HEK293T (cell line): ENCODE measurements at regions not wholly inside any gene's neighbourhood (a gene's known extent, or its start where the extent isn't known, plus 50 kb on each side); places are given as distances from the start of the nearest gene placed in this dataset.

Source experiments
- CTCF ChIA-PET: fragments of 350-600 bp; formaldehyde crosslinking; extraction: SDS; loops from one replicate; lab custom pipeline; 2021; ENCODE audit warnings: antibody characterized with exemption, inconsistent platforms; lab: Yijun Ruan, JAX
- POLR2A ChIA-PET: fragments of 350-600 bp; formaldehyde crosslinking; extraction: SDS; loops from one replicate; lab custom pipeline; 2020; ENCODE audit warnings: antibody characterized with exemption, inconsistent platforms; lab: Yijun Ruan, JAX
- DNase-seq: peaks from one replicate; pipeline ENCODE4 v3.0.0; 2012; ENCODE audit warnings: mixed read lengths; ENCODE audit errors: extremely low spot score
- ARNT ChIP-seq: fragments of 450-650 bp; IDR thresholded peaks from 2 replicates; pipeline ENCODE4 v1.6.1; 2017; ENCODE audit warnings: mild to moderate bottlenecking
- BHLHE40 ChIP-seq: fragments of 450-650 bp; IDR thresholded peaks from 2 replicates; pipeline ENCODE4 v1.6.1; 2016; ENCODE audit warnings: mild to moderate bottlenecking, moderate library complexity, borderline replicate concordance
- CTBP1 ChIP-seq: fragments of 450-650 bp; IDR thresholded peaks from 2 replicates; pipeline ENCODE4 v1.6.1; 2016; ENCODE audit warnings: borderline replicate concordance
- ELF4 ChIP-seq: fragments of 450-650 bp; IDR thresholded peaks from 2 replicates; pipeline ENCODE4 v1.6.1; 2017; ENCODE audit warnings: antibody characterized with exemption
- FOXA1 ChIP-seq: fragments of 450-650 bp; IDR thresholded peaks from 2 replicates; pipeline ENCODE4 v1.6.1; 2016; ENCODE audit warnings: mild to moderate bottlenecking
- FOXK2 ChIP-seq: fragments of 450-650 bp; IDR thresholded peaks from 2 replicates; pipeline ENCODE4 v1.6.1; 2016; ENCODE audit warnings: mild to moderate bottlenecking
- FOXM1 ChIP-seq: fragments of 450-650 bp; IDR thresholded peaks from 2 replicates; pipeline ENCODE4 v1.6.1; 2017; ENCODE audit warnings: mild to moderate bottlenecking, borderline replicate concordance
- HDGF ChIP-seq: fragments of 450-650 bp; IDR thresholded peaks from 2 replicates; pipeline ENCODE4 v1.6.1; 2017; ENCODE audit warnings: antibody characterized with exemption, borderline replicate concordance
- L3MBTL2 ChIP-seq: fragments of 450-650 bp; conservative IDR thresholded peaks from 2 replicates; pipeline ENCODE4 v1.6.1; 2016; ENCODE audit warnings: mild to moderate bottlenecking
- LEF1 ChIP-seq: fragments of 450-650 bp; IDR thresholded peaks from 2 replicates; pipeline ENCODE4 v1.6.1; 2017; ENCODE audit warnings: mild to moderate bottlenecking, borderline replicate concordance
- NFRKB ChIP-seq: fragments of 450-650 bp; IDR thresholded peaks from 2 replicates; pipeline ENCODE4 v1.6.1; 2016; ENCODE audit warnings: mild to moderate bottlenecking, moderate library complexity
- SP1 ChIP-seq: fragments of 450-650 bp; IDR thresholded peaks from 2 replicates; pipeline ENCODE4 v1.6.1; 2017
- SUZ12 ChIP-seq: fragments of 450-650 bp; IDR thresholded peaks from 2 replicates; pipeline ENCODE4 v1.6.1; 2016; ENCODE audit warnings: mild to moderate bottlenecking
- TARDBP ChIP-seq: fragments of 450-650 bp; IDR thresholded peaks from 2 replicates; pipeline ENCODE4 v1.6.1; 2016
- ZNF384 ChIP-seq: fragments of 450-650 bp; IDR thresholded peaks from 2 replicates; pipeline ENCODE4 v1.6.1; 2016
- TF ChIP-seq, protein P1 (sequence below): fragments of 450-650 bp; IDR thresholded peaks from 2 replicates; pipeline ENCODE4 v1.6.1; 2016

DNA sequence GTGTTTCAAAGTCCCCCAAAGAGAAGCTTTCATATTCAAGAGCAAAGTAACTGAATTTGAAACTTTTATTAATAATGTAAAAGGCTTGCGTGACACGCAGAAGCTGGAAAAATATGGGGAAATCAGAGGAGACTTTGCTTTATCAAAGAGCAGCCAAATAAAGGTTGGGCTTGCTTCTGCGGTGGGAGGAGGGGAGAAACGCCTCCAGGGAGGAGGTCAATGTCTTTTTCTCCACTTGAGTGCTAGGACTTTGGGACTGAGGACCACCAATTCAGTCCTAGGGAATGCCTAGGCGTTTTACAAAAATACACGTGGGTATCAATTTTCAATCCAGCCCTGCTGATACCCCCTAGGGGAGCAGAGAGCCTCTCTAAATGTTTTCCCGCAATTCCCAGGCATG lies 60.9 kb upstream of the FZD10 start:
- TF ChIP-seq ELF4 = no peak
- TF ChIP-seq NFRKB = no peak
- TF ChIP-seq TARDBP = no peak
- TF ChIP-seq FOXA1 = no peak
- TF ChIP-seq CTBP1 = no peak
- no peak for TF ChIP-seq FOXM1
- no peak for TF ChIP-seq BHLHE40
- TF ChIP-seq, protein P1, sequence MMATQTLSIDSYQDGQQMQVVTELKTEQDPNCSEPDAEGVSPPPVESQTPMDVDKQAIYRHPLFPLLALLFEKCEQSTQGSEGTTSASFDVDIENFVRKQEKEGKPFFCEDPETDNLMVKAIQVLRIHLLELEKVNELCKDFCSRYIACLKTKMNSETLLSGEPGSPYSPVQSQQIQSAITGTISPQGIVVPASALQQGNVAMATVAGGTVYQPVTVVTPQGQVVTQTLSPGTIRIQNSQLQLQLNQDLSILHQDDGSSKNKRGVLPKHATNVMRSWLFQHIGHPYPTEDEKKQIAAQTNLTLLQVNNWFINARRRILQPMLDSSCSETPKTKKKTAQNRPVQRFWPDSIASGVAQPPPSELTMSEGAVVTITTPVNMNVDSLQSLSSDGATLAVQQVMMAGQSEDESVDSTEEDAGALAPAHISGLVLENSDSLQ = no peak
- no peak for TF ChIP-seq ARNT
- TF ChIP-seq SP1 = no peak
- TF ChIP-seq HDGF = no peak
- no peak for TF ChIP-seq SUZ12
- TF ChIP-seq FOXK2 = no peak
- no peak for TF ChIP-seq L3MBTL2
- no peak for TF ChIP-seq LEF1
- CTCF ChIA-PET = no interaction called here

DNA sequence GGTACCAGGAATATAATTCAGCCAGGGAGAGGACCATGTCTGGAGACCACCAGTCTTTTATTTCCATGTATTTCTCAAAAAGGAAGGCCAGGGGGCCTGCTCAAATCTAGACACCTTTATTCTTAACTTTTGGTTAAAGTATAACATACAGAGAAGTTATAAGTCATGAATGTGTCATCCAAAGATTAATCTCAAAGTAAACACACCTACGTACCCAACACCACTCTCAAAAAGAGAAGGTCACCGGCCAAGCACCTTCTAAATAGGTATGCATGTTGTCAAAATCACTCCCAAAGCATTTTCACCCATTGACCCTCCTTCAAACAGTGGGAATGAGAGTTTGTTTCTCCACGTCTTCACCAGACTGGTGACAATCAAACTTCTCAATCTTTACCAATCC lies 60.0 kb upstream of the FZD10 start:
- CTCF ChIA-PET = no interaction called here
- POLR2A ChIA-PET = no interaction called here
- no peak for DNase-seq
- no peak for TF ChIP-seq FOXM1
- TF ChIP-seq ELF4 = no peak
- no peak for TF ChIP-seq CTBP1
- no peak for TF ChIP-seq TARDBP
- no peak for TF ChIP-seq BHLHE40
- no peak for TF ChIP-seq ARNT
- no peak for TF ChIP-seq LEF1

More for the DNA sequence above, 60.9 kb upstream of the FZD10 start:
- no peak for DNase-seq
- POLR2A ChIA-PET = no interaction called here

DNA sequence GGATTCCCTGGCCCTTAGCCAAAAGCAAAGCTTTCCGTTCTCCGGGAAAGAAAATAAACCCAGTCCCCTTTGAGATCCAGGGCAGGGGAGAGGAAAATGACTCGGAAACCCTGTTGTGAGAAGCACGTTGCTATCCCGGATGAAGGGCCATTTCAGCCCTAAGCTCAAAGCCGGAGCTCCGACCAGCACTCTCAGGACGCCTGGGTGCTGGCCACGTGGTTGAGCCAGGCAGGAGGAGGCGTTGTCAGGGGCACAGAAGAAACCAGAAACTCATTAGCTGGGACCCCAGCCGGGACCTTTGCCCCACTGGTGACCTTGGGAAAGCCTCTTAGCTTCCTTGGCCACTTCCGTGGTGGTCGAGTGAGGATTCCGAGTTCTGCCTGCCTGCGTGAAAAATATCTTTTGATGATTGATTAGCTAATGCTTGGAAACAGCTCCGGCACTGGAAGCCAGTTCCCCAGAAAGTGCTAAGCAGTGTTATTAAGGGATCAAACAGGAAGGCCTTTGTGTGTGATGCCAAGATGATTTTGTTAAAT lies 57.6 kb upstream of the FZD10 start:
- peak; percentile 39 for DNase-seq
- POLR2A ChIA-PET = no interaction called here

DNA sequence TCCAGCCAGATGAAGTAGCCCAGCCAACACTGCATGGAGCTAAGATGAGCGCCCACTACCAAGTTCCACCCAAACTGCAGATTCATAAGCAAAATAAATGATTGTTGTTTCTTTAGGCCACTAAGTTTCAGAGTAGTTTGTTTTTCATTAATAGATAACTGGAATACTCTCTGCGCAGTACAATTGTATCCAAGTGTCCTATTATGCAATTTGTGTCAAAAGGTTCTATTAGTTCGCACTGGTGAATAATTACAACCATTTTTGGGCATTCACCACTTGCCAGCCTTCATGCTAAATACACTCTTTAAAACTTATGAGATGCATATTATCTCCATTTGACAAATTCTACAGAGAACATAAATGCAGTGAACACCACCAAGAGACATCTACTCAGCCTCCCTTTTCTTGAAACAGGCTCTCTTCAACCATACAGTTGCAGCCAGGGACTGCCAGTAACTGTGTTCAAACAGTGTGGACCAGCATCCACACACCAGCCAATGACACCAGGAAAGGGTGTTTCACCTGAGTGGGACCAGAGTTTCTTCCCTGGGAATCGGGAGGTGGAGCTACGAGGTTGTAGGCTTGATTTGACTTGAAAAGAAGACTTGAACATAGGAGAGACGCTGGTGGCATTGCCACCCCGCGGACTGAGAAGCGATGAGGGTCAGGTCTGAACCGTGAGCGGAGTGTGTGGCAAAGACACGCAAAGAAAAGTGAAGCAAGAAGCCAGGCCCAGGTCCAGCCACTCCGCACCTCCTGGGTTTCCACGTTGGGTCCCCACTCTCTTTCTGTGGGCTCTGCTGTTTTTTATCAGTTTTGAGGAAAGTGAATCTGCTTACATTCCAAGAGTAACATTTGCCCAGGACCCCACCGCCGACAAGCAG lies 53.0 kb upstream of the FZD10 start:
- DNase-seq = no peak
- ChIA-PET POLR2A (no interaction called here), CTCF (no interaction called here)
- TF ChIP-seq SUZ12 (no peak), BHLHE40 (no peak), LEF1 (no peak), ZNF384 (no peak), ELF4 (no peak), CTBP1 (no peak), FOXM1 (no peak), SP1 (no peak), HDGF (no peak), FOXK2 (no peak), NFRKB (no peak), L3MBTL2 (no peak), FOXA1 (no peak), TARDBP (no peak)
- TF ChIP-seq, protein P1 = no peak

More for the DNA sequence above, 57.6 kb upstream of the FZD10 start:
- TF ChIP-seq FOXM1 (no peak), L3MBTL2 (0 out of 2 replicates have a peak, but pooled peaks have one; percentile 31), HDGF (no peak), TARDBP (no peak)
- CTCF ChIA-PET = interaction anchor here (0.7 kb wide), 1 partner anchor 339 kb away, joined by 3 read pairs; no protein-coding TSS in a partner anchor

DNA sequence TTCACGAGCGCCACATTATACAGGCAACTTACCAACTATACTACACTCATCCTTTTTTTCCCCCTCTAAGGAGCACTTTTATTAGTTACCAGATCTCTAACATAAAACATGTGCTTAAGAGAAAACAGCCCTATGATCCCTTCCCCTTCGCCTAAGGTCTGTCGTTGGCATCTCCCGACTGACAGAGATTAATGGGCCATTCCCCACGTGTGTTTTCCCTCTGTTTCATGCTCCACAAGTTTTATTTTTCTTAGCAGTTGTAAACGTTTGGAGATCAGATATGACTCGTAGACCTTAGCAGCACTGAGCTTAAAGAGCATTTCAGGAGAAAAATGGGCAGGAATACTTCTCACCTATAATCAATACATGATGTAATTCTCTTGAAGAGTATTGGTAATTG lies 51.4 kb upstream of the FZD10 start:
- ChIA-PET POLR2A (no interaction called here), CTCF (no interaction called here)
- no peak for DNase-seq
- no peak for TF ChIP-seq ARNT
- TF ChIP-seq, protein P1 = peak; percentile 77

DNA sequence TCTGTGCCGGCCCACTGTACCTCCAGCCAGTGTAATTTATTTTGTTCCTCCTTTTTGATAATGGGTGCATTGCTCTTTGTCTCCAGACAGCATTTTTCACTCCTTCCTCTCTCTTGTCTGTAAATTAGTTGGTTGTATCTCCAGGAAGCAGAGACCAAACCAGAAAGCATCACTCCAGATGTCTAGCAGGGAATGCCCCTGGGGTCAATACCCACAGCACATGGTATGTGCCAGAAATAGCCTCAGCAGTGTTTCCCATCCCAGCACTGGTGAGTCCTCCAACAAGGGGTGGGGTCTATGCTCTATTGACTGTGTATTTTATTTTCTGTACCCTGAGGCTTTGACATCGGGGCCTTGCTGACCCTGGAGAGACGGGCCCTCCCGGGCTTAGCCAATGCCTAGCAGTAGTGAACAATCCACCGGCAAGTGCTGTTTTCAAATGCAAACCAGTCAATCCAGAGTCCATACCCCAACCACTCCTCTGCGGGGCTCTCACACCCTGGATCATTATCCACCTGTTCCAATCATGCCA lies 50.2 kb upstream of the FZD10 start:
- POLR2A ChIA-PET = no interaction called here
- no peak for TF ChIP-seq FOXA1
- TF ChIP-seq LEF1 = no peak
- no peak for TF ChIP-seq FOXM1
- no peak for TF ChIP-seq L3MBTL2
- TF ChIP-seq ARNT = no peak
- no peak for TF ChIP-seq ELF4
- no peak for TF ChIP-seq SUZ12
- TF ChIP-seq TARDBP = no peak
- TF ChIP-seq HDGF = no peak
- no peak for TF ChIP-seq NFRKB
- no peak for TF ChIP-seq ZNF384
- TF ChIP-seq CTBP1 = no peak
- no peak for TF ChIP-seq FOXK2
- TF ChIP-seq, protein P1 = no peak
- no peak for TF ChIP-seq BHLHE40
- TF ChIP-seq SP1 = no peak
- CTCF ChIA-PET = no interaction called here
- no peak for DNase-seq
